ENCODE measurements at regions not wholly inside any gene's neighbourhood (a gene's known extent, or its start where the extent isn't known, plus 50 kb on each side); places are given as distances from the start of the nearest gene placed in this dataset.

DNA sequence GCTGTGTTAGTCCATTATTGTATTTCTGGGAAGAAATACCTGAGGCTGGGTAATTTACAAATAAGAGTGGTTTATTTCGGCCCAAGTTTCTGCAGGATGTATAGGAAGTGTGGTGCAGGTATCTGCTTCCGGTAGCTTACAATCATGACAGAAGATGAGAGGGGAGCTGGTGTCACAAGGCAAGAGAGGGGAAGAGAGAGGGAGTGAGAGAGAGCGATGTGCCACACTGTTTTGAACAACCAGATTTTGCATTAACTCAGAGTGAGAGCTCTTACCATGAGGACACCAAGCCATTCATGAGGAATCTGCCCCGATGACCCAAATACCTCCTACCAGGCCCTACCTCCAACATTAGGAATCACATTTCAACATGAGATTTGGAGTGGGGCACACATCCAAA is 627.6 kb upstream of the FRG1 start:
- no peak for DNase-seq (ENCODE audit: low read depth, low spot score)
- TF ChIP-seq, protein P1, sequence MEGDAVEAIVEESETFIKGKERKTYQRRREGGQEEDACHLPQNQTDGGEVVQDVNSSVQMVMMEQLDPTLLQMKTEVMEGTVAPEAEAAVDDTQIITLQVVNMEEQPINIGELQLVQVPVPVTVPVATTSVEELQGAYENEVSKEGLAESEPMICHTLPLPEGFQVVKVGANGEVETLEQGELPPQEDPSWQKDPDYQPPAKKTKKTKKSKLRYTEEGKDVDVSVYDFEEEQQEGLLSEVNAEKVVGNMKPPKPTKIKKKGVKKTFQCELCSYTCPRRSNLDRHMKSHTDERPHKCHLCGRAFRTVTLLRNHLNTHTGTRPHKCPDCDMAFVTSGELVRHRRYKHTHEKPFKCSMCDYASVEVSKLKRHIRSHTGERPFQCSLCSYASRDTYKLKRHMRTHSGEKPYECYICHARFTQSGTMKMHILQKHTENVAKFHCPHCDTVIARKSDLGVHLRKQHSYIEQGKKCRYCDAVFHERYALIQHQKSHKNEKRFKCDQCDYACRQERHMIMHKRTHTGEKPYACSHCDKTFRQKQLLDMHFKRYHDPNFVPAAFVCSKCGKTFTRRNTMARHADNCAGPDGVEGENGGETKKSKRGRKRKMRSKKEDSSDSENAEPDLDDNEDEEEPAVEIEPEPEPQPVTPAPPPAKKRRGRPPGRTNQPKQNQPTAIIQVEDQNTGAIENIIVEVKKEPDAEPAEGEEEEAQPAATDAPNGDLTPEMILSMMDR (IDR thresholded peaks at IDR 0.05; ENCODE audit: insufficient read depth, low read length, missing control alignments), result no peak
- ChIA-PET CTCF (no interaction called here), POLR2A (no interaction called here)
- no peak overlapping the region for H3K4me3 ChIP-seq (ENCODE audit: low read depth, low read length)

DNA sequence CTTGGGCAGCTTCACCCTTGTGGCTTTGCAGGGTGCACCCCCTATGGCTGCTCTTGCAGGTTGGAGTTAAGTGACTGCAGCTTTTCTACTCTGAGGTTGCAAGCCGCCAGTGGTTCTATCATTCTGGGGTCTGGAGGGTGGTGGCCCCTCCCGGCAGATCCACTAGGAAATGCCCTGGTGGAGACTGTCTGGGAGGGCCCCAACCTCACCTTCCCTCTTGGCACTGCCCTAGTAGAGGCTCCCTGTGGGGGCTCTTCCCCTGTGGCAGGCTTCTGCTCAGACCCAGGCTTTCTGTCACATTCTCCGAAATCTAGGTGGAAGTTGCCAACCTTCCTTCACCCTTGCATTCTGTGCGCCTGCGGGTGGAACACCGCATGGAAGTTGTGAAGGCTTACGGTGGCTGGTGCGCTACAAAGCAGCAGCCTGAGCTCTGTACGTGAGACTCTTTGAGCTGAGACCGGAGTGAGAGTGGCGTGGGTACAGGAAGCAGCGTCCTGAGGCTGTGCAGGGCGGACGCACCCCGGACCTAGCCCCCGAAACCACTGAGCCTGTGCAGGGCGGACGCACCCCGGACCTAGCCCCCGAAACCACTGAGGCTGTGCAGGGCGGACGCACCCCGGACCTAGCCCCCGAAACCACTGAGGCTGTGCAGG is 626.7 kb upstream of the FRG1 start:
- CTCF ChIA-PET, result no interaction called here
- TF ChIP-seq, protein P1 (IDR thresholded peaks at IDR 0.05; ENCODE audit: insufficient read depth, low read length, missing control alignments), result no peak
- POLR2A ChIA-PET, result no interaction called here
- no peak for DNase-seq (ENCODE audit: low read depth, low spot score)
- no peak overlapping the region for H3K4me3 ChIP-seq (ENCODE audit: low read depth, low read length)

DNA sequence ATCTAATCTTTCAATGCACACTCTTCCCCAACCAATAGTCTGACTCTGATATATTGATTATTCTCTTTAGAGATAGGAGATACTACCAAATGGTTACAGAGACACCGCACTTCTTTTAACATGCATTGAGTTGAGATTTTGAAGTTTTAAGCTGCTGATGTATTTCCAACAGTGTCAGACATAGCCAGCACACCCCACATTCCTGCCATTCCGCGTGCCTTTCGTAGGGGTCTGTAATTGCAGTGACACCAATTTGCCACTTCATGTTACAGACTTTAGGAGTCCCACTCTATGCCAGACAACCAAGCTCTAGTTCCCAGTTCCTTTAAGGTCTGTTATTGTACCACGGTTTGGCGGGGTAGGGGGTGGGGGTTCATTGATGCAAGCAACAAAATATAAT is 618.2 kb upstream of the FRG1 start:
- ChIA-PET POLR2A (no interaction called here), CTCF (no interaction called here)
- TF ChIP-seq, protein P1 (IDR thresholded peaks at IDR 0.05; ENCODE audit: insufficient read depth, low read length, missing control alignments), result no peak
- no peak for DNase-seq (ENCODE audit: low read depth, low spot score)
- H3K4me3 ChIP-seq (ENCODE audit: low read depth, low read length), result no peak overlapping the region

DNA sequence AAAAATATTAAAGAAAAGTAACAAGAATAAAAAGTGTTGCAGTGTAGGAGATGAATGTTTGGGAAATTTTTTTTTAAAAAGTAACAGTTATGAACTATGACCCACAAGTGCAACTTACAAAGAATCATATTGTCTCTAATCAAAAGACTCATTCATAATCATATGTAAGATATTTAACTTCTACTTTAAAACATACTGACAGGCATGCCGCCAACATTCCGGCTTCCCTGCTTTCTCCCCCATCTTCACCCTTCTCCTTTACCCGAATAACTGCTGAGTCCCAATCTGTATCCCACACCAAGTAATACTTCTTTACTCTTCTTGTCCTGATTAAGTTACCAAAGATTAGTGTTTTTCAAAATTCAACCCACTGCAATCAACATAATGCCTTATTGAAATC is 598.8 kb upstream of the FRG1 start:
- ChIA-PET CTCF (no interaction called here), POLR2A (no interaction called here)
- H3K4me3 ChIP-seq (ENCODE audit: low read depth, low read length), result no peak overlapping the region
- no peak for DNase-seq (ENCODE audit: low read depth, low spot score)
- TF ChIP-seq, protein P1 (IDR thresholded peaks at IDR 0.05; ENCODE audit: insufficient read depth, low read length, missing control alignments), result no peak

DNA sequence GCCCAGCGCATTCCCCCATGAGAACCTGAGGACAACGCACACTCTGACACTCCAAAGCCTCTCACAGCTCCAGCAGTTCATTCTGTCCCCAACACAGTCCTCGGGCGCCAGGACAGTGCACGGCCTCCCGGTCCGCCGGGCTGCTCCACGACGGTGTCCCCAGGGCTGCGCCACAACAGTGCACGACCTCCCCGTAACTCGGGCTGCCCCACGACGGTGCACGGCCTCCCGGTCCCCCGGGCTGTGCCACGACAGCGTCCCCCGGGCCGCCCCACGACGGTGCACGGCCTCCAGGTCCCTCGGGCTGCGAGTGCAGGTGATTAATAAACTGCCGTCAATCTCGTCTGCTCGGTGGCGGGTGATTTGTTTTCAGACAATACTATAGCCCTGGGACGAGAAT is 585.1 kb upstream of the FRG1 start:
- CTCF ChIA-PET, result no interaction called here
- DNase-seq (ENCODE audit: low read depth, low spot score), result no peak
- TF ChIP-seq, protein P1 (IDR thresholded peaks at IDR 0.05; ENCODE audit: insufficient read depth, low read length, missing control alignments), result no peak
- POLR2A ChIA-PET, result no interaction called here
- H3K4me3 ChIP-seq (ENCODE audit: low read depth, low read length), result no peak overlapping the region

DNA sequence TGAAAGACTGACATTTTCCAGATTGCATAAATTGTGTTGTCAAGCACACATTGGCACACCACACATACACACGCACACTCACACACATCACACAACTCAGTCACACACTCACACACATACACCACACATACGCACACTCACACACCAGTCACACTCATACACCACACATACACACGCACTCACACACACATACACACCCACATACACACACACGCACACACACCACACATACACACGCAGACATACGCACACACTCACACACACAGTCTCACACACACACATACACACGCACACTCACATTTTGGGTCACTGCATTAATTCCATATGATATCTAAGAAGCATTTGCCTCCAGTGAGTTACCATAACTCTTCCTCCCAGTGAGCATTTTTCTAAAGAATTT is 578.3 kb upstream of the FRG1 start:
- TF ChIP-seq, protein P1 (IDR thresholded peaks at IDR 0.05; ENCODE audit: insufficient read depth, low read length, missing control alignments), result no peak
- ChIA-PET CTCF (no interaction called here), POLR2A (no interaction called here)
- no peak overlapping the region for H3K4me3 ChIP-seq (ENCODE audit: low read depth, low read length)
- no peak for DNase-seq (ENCODE audit: low read depth, low spot score)
